GM12891 (cell line): ENCODE measurements at regions not wholly inside any gene's neighbourhood (a gene's known extent, or its start where the extent isn't known, plus 50 kb on each side); places are given as distances from the start of the nearest gene placed in this dataset.

Source experiments
- POLR2A ChIP-seq: IDR thresholded peaks from 2 replicates; pipeline ENCODE4 v1.6.1; 2011; ENCODE audit warnings: low read depth, low read length, control low read depth
- SPI1 ChIP-seq: IDR thresholded peaks from 2 replicates; pipeline ENCODE4 v1.6.1; 2011; ENCODE audit warnings: low read depth, low read length, control low read depth

DNA sequence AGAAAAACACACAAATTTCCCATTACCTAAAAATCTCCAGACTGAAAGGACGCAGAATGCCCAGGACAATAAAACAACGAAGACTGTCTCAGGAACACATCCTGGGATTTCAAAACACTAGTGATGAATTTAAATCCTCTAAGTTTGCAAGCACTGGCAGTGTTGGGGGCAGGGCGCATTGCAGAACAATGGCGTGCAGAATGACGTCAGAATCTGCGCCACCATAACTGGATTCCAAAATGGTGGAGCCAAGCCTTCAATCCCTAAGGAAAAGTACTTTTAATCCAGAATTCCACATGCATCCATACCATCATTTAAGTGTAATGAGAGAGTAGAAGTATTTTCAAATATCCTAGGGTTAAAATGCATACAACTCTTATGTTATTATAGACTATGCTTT lies 679.1 kb downstream of the TRIML1 start:
- TF ChIP-seq POLR2A (no peak), SPI1 (no peak)
